Ovary (tissue), 7 donors: ENCODE measurements at regions not wholly inside any gene's neighbourhood (a gene's known extent, or its start where the extent isn't known, plus 50 kb on each side); places are given as distances from the start of the nearest gene placed in this dataset.

ENCODE experiments used
- DNase-seq, 5 donors: peaks; one replicate each; pipeline ENCODE4 v3.0.0-alpha.2; 2019 to 2020
- H3K27ac ChIP-seq, 2 donors: fragments of 200-600 bp; one replicate each; pipeline versions ENCODE4 v1.5.1 to v1.8.0; 2019 to 2022
- H3K27me3 ChIP-seq: fragments of 200-600 bp; one replicate; pipeline ENCODE4 v1.8.0; 2022
- H3K36me3 ChIP-seq: fragments of 200-600 bp; sonication (generic); one replicate; pipeline ENCODE4 v1.5.1; 2019
- H3K4me1 ChIP-seq: one replicate; pipeline ENCODE4 v1.8.1; 2013; ENCODE audit warnings: mild to moderate bottlenecking, moderate library complexity; ENCODE audit not compliant: insufficient read depth
- H3K4me3 ChIP-seq: fragments of 200-600 bp; sonication (generic); one replicate; pipeline ENCODE4 v1.5.1; 2017
- H3K9me3 ChIP-seq, 2 donors: fragments of 200-600 bp in 1 of 2; sonication (generic) in 1 of 2; one replicate each; pipeline versions ENCODE4 v1.5.1 to v1.8.1; 2013 to 2019; ENCODE audit warnings: mild to moderate bottlenecking in 1 of 2, moderate library complexity in 1 of 2
- EP300 ChIP-seq: sonication (generic); formaldehyde crosslinking; IDR thresholded peaks from one replicate; pipeline ENCODE4 v1.6.1; 2017; ENCODE audit warnings: antibody characterized with exemption
- POLR2A ChIP-seq: fragments of 450-650 bp; IDR thresholded peaks from one replicate; pipeline ENCODE4 v1.6.1; 2017; ENCODE audit warnings: antibody characterized with exemption, mild to moderate bottlenecking, moderate library complexity
- WGBS, 3 donors: extraction: QIAGEN DNeasy Blood & Tissue Kit in 1 of 3; methylation state at CpG; one replicate each; pipeline versions ENCODE4 v1.1.5 to v1.1.7; 2013 to 2017; 5-methylcytosine and 5-hydroxymethylcytosine counted together
- intact Hi-C, 4 donors: fragments of 100-400 bp; cut with DNase I; formaldehyde crosslinking; loops; one replicate each; pipeline versions ENCODE4 v1.11.0 to v1.15.1; 2022 to 2023
- TF ChIP-seq, protein P1 (sequence below), 3 donors: fragments of 450-650 bp in 2 of 3; fragments of 200-600 bp in 1 of 3; IDR thresholded peaks; one replicate each; pipeline versions ENCODE4 v1.5.1 to v1.8.0; 2016 to 2022; ENCODE audit warnings: antibody characterized with exemption in 3 of 3, mild to moderate bottlenecking in 1 of 3
- donor health status: DM: no; HTN: no; CAD: no; lungs with moderate emphysema.
- donor health status: DM: no; HTN: no; CAD: no.
- donor health status: Bipolar disorder and iron deficiency.
- donor health status: DM: no; HTN: no; CAD: no.
- donor health status: DM: yes; HTN: yes; CAD: no.

DNA sequence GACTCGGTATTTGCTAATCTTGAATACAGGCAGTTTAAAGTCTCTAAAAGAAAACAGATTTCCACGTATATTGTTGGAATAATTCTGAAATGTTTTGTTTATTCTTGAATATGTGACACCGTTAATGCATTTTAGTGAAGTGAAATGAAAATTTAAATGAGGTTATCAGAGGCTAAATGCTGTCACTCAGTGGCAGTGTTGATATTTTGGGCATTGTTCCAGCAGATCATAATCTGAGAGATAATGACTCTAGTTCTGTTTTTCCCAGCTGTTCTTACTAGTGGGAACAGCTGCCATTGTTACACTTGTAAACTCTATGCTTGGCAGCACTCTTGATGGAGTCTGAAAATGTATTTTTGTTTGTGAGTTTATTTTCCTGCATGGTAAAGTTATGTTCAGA lies 365.6 kb upstream of the SLC10A2 start:
- Histone ChIP-seq H3K27me3 (no peaks in the 10 kb centered on the region), H3K36me3 (no peaks in the 10 kb centered on the region), H3K4me3 (no peak overlapping the region), H3K9me3 (no peaks in the 10 kb centered on the region), H3K4me1 (no peaks in the 10 kb centered on the region), H3K27ac (no peak overlapping the region)
- TF ChIP-seq, protein P1, sequence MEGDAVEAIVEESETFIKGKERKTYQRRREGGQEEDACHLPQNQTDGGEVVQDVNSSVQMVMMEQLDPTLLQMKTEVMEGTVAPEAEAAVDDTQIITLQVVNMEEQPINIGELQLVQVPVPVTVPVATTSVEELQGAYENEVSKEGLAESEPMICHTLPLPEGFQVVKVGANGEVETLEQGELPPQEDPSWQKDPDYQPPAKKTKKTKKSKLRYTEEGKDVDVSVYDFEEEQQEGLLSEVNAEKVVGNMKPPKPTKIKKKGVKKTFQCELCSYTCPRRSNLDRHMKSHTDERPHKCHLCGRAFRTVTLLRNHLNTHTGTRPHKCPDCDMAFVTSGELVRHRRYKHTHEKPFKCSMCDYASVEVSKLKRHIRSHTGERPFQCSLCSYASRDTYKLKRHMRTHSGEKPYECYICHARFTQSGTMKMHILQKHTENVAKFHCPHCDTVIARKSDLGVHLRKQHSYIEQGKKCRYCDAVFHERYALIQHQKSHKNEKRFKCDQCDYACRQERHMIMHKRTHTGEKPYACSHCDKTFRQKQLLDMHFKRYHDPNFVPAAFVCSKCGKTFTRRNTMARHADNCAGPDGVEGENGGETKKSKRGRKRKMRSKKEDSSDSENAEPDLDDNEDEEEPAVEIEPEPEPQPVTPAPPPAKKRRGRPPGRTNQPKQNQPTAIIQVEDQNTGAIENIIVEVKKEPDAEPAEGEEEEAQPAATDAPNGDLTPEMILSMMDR (IDR thresholded peaks at IDR 0.05): no peak
- TF ChIP-seq POLR2A (no peak), EP300 (no peak)
- no peak for DNase-seq
- 40 to 54% (median 41%) methylated on average over 3 of the region's 3 CpGs for WGBS, 3 donors
- intact Hi-C loops: no loop called here

DNA sequence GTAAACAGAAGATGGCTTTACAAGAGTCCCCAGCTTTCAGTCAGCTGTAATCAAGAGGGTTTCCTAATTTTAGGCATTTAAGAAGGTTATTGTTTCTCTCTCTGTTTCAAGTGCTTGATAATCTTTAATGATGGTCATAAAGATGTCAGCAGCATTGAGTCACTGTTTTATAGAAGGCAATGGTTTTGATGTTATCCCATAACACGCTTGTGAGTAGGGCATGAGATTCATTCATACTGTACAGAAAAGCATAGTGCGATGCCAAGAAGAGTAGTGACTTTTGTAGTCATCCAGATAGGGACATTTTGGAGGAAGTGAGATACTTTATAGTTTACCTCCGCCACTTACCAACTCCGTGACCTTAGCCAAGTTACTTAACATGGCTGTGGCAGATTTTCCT lies 364.2 kb upstream of the SLC10A2 start:
- no peak overlapping the region for H3K4me3 ChIP-seq
- intact Hi-C loops: no loop called here
- no peak for TF ChIP-seq EP300
- TF ChIP-seq, protein P1 (IDR thresholded peaks at IDR 0.05): no peak
- no peak for TF ChIP-seq POLR2A
- no peaks in the 10 kb centered on the region for H3K36me3 ChIP-seq
- H3K4me1 ChIP-seq: no peaks in the 10 kb centered on the region
- DNase-seq: no peak
- 78 to 86% (median 82%) methylated on average over 4 of the region's 4 CpGs for WGBS, 3 donors
- no peak overlapping the region for H3K27ac ChIP-seq
- H3K9me3 ChIP-seq: no peaks in the 10 kb centered on the region
- H3K27me3 ChIP-seq: no peaks in the 10 kb centered on the region

DNA sequence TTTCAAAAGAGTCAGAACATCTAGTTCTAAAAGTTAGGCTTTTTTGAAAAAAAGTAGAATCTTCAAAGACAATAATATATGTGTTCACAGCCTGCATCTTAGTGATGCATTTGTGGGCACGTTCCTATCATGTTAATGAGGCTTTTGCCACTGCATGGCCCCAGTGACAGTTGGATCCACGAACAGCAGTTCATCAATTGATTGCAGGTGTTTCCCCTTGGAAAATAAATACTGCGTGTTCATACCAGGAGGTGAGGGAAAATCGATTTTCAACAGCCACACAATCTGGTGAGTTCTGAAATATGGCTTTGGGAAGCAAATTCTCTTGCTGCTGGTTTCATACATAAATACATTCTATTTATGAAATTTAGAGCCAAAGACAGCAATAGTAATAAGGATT lies 343.8 kb upstream of the SLC10A2 start:
- no peak overlapping the region for H3K27ac ChIP-seq
- TF ChIP-seq EP300 (no peak), POLR2A (no peak)
- TF ChIP-seq, protein P1 (IDR thresholded peaks at IDR 0.05): no peak
- no peaks in the 10 kb centered on the region for H3K9me3 ChIP-seq
- no peaks in the 10 kb centered on the region for H3K27me3 ChIP-seq
- no peaks in the 10 kb centered on the region for H3K4me1 ChIP-seq
- intact Hi-C loops: no loop called here
- 56 to 65% (median 64%) methylated on average over 4 of the region's 4 CpGs for WGBS, 3 donors
- no peaks in the 10 kb centered on the region for H3K36me3 ChIP-seq
- DNase-seq: no peak
- no peak overlapping the region for H3K4me3 ChIP-seq

DNA sequence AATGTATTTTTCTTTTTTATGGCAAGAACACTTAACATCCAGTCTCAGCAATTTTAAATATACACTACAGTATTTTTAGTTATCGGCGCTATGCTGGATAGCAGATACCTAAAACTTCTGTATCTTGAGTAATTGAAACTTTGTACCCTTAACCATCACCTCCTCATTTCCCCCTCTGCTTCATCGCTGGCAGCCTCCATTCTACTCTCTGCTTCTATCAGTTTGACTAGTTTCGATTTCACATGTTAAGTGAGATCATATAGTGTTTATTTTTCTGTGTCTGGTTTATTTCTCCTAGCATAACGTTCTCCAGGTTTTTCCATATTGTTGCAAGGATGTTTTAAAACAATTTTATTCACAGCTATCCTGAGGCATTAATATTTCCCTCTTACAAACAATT lies 340.8 kb upstream of the SLC10A2 start:
- Histone ChIP-seq H3K4me1 (no peaks in the 10 kb centered on the region), H3K27ac (no peak overlapping the region), H3K4me3 (no peak overlapping the region), H3K27me3 (no peaks in the 10 kb centered on the region), H3K9me3 (no peaks in the 10 kb centered on the region), H3K36me3 (no peaks in the 10 kb centered on the region)
- TF ChIP-seq POLR2A: no peak
- TF ChIP-seq, protein P1 (IDR thresholded peaks at IDR 0.05): no peak
- no peak for TF ChIP-seq EP300
- no peak for DNase-seq
- intact Hi-C loops: no loop called here
- WGBS, 3 donors: 69 to 79% (median 70%) methylated on average over 5 of the region's 5 CpGs

DNA sequence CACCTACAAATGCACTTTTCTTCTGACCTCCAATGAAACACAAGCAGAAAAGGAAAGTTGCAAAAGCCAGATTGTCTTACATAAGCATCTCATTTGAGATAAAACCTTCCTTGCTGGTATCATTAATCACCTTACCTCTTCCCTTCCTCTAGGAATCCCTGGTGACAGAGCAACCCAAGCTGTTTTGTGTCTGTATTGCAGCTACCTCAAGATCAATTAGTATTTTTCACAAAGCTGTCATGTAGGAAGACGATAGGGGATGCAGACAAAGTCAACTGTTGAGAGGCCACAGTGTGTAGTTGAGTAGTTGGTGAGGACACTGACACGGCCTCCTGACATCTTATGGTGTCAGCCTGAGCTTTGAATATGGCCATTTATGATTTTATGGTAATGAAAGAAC lies 339.1 kb upstream of the SLC10A2 start:
- Histone ChIP-seq H3K27ac (no peak overlapping the region), H3K9me3 (no peaks in the 10 kb centered on the region), H3K36me3 (no peaks in the 10 kb centered on the region), H3K4me3 (no peak overlapping the region), H3K27me3 (no peaks in the 10 kb centered on the region), H3K4me1 (no peaks in the 10 kb centered on the region)
- 41 to 63% (median 47%) methylated on average over 2 of the region's 2 CpGs for WGBS, 3 donors
- DNase-seq: no peak
- intact Hi-C loops: no loop called here
- TF ChIP-seq EP300 (no peak), POLR2A (no peak)
- TF ChIP-seq, protein P1 (IDR thresholded peaks at IDR 0.05): no peak
